GM19467 (cell line): ENCODE measurements at regions not wholly inside any gene's neighbourhood (a gene's known extent, or its start where the extent isn't known, plus 50 kb on each side); places are given as distances from the start of the nearest gene placed in this dataset.
"Not testable (repeated sequence)": the region's sequence is repeated elsewhere in the genome, so short reads cannot be mapped to it uniquely, and the experiment has no call there.

Source experiments
- ATAC-seq: cut with Tn5 transposase; IDR thresholded peaks from one replicate; pipeline ENCODE4 v1.9.1; 2021; ENCODE audit warnings: mild to moderate bottlenecking, moderate library complexity; ENCODE audit not compliant: unreplicated experiment

DNA sequence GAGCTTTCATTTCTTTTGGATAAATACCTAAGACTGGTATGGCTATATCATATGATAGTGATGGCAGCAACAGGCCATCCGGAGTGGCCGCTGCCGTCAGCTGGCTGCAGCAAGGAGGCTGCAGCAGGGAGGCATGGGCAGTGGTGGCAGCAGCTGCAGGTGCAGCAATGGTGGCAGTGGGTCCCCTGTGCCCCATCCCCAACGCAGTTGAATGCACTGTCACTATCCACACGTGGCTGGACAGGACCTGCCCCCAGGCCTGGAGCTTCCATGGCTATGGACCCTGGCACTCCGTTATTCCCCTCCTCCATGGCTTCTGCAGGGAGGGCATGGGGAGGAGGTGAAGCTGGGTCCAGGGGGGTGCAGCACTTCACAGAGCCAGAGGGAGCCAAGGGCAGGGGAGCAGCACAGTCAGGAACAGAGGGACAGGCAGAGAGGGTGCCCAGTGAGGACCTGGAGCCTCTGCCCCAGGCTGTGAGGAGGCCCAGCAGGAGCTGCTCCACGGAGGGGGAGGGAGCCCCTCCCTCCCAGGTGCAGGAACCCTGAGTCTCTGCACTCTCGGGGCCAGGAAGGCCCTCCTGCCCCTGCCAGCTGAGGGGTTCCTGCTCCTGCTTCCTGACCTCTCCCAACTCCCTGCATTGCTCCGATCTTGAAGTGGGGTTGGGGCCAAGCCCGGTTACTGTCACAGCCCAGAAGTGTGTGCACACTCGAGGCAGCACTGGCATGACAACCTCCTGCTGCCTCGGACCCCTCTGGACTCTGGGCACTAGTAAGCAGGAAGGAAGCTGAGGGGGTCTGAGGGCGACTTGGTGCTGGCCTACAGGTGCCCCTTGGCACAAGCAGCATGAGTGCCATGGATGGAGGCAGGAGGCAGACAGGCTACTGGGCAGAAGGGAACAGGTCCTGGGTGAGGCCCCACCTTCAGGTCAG, 466.3 kb downstream of the GUCY1A2 start:
- no peak for ATAC-seq

GRCh38 chr11:106552694-106553203, 465.5 kb downstream of the GUCY1A2 start:
- ATAC-seq, result no peak

- no peak for ATAC-seq
Measured at GRCh38 chr11:106553304-106553703, 465.0 kb downstream of the GUCY1A2 start.

DNA sequence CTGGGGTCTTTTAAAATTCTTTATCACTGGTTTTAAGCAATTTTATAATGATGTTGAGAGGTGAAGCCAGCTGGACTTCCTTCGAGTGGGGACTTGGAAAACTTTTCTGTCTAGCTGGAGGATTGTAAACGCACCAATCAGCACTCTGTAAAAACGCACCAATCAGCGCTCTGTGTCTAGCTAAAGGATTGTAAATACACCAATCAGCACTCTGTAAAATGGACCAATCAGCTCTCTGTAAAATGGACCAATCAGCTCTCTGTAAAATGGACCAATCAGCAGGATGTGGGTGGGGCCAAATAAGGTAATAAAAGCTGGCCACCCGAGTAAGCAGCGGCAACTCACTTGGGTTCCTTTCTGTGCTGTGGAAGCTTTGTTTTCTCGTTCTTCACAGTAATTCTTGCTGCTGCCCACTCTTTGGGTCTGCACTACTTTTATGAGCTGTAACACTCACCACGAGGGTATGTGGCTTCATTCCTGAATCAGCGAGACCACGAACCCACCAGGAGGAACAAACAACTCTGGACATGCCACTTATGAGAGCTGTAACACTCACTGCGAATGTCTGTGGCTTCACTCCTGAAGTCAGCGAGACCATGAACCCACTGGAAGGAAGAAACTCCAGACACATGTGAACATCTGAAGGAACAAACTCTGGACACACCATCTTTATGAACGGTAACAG, 462.6 kb downstream of the GUCY1A2 start:
- ATAC-seq, result not testable (repeated sequence)

DNA sequence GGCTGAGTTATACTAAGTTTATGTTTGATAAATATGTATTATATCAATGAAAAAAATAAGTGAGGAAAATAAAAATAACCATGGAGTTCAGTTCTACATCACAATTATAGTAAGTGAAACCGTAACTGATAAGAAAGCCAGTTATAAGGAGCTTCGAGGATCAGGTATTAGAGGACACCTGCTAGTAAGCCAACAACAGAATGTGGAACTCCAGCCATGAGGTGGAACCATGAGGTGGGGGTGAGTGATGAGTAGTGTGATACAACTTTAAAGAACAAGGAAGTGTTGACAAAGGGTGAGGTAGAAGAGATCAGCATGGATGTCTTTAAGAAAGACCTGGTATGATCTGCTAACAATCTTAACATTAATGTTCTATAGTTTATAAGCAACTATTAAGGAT, 452.9 kb downstream of the GUCY1A2 start:
- no peak for ATAC-seq

DNA sequence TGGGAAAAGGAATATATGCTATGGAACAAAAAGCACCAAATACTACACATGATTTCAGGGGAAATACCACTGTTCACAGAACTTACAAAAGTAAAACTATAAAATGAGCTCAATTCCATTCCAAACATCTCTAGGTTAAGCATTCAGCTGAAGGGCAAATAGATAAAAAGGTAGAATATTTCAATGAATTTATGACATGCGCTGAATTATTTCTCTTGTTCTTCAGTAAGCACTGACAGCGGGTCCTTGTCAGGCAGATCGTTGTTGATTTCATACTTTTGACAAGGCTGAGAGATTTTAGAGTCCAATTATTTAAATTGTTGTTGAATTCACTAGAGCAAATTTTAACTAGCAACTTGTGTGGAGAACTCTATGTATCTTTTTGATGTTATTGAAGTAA, 449.6 kb downstream of the GUCY1A2 start:
- no peak for ATAC-seq

DNA sequence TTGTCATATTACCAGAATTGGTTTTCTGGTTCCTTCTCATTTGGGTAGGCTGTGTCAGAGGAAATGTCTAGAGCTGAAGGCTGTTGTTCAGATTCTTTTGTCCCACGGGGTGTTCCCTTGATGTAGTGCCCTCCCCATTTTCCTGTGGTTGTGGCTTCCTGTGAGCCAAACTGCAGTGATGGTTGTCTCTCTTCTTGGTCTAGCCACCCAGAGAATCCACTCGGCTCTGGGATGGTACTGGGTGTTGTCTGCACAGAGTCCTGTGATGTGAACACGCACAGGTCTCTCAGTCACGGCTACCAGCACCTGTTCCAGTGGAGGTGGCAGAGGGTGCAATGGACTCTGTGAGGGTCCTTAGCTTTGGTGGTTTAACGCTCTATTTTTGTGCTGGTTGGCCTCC, 440.9 kb downstream of the GUCY1A2 start:
- not testable (repeated sequence) for ATAC-seq

DNA sequence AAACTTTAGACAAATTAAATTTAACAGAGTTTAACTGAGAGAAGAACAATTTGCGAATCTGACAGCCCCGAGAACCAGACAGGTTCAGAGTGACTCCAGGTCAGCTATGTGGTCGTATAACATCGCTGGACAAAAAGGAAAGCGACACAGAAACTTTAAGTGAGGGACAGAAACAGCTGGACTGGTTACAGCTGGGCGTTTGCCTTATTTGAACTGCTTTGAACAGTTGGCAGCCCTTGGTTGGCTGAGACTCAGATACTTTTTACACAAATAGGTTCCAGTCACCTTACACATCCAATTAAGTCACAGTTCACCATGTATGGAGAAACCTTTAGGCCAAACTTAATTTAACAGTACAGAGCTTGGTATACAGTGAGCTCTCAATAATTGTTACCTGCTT, 436.9 kb downstream of the GUCY1A2 start:
- ATAC-seq, result no peak

GRCh38 chr11:106585061-106585460, 433.2 kb downstream of the GUCY1A2 start:
- no peak for ATAC-seq

- ATAC-seq, result no peak
Measured at GRCh38 chr11:106594751-106595351, 423.4 kb downstream of the GUCY1A2 start.

DNA sequence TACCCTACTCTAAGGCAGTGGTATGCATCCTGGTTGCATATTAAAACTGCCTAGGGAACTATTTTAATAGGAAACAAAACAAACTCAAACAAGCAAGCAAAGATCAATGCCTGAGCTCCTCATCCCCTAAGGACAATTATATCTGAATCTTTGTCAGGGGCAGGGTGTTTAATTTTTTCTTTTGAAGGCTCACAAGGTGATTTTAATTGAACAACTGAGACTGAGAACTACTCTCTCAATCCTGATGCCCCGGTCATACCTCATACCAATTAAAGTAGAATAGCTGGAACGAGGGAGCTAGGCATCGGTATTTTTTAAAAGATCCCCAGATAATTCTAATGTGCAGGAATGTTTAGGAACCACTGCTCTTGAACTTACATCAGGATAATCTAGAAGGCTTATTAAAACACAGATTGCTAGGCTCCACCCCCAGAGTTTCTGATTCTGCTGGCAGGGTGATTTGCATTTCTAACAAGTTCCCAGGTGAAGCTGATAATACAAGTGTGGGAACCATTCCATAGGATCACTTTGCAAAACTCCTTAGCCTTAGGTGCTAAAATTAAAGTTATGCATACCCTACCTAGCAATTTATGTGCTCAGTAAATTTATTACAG, 416.5 kb downstream of the GUCY1A2 start:
- ATAC-seq, result no peak

GRCh38 chr11:106608677-106609076, 409.6 kb downstream of the GUCY1A2 start:
- no peak for ATAC-seq

GRCh38 chr11:106614262-106614661, 404.0 kb downstream of the GUCY1A2 start:
- ATAC-seq, result no peak

GRCh38 chr11:106619320-106619990, 398.8 kb downstream of the GUCY1A2 start:
- no peak for ATAC-seq

DNA sequence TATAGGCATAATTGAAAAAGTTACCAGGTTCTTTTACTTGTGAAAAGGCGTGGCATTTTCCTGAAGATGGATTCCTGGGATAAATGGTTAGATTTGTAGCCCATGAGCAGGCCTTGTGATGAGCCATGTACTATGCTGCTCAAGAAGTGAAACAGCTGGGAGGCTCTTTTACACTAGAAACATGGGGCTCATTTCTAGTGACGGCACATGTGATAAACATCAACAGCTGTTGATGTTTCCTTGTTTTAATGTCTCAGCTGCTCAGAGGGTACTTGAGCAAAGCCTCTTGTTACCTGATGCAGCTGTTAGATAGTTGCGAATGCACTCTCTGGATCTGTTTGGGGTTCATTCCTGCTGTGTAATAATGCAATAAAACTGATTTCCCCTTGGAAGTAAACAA, 396.8 kb downstream of the GUCY1A2 start:
- ATAC-seq, result no peak
